HL-60 (cell line): ENCODE measurements at regions not wholly inside any gene's neighbourhood (a gene's known extent, or its start where the extent isn't known, plus 50 kb on each side); places are given as distances from the start of the nearest gene placed in this dataset.

Experiments
- DNase-seq, 2 experiments: peaks; one replicate each; pipeline ENCODE4 v3.0.0-alpha.2; 2010 to 2020; ENCODE audit warnings: low read depth in 1 of 2, low spot score in 1 of 2
- H3K27ac ChIP-seq: fragments of 250-450 bp; sonication (Bioruptor Pico); replicated peaks from 2 replicates; pipeline ENCODE4 v1.5.1; 2020; ENCODE audit warnings: mild to moderate bottlenecking, moderate library complexity
- H3K27me3 ChIP-seq: fragments of 250-450 bp; sonication (Bioruptor Pico); 2 replicates; pipeline ENCODE4 v1.5.1; 2021; ENCODE audit warnings: mild to moderate bottlenecking, moderate library complexity; ENCODE audit not compliant: insufficient read depth, poor library complexity, severe bottlenecking
- H3K4me3 ChIP-seq: replicated peaks from 2 replicates; pipeline ENCODE4 v1.5.1; 2011; ENCODE audit warnings: mild to moderate bottlenecking, control low read depth, low read length; ENCODE audit not compliant: insufficient read depth
- GABPA ChIP-seq: IDR thresholded peaks from 2 replicates; pipeline ENCODE4 v1.6.1; 2012; ENCODE audit warnings: low read depth
- POLR2AphosphoS5 ChIP-seq: IDR thresholded peaks from 2 replicates; pipeline ENCODE4 v1.6.1; 2012; ENCODE audit warnings: low read depth
- REST ChIP-seq: IDR thresholded peaks from 2 replicates; pipeline ENCODE4 v1.6.1; 2012; ENCODE audit warnings: low read depth; ENCODE audit not compliant: insufficient replicate concordance
- SPI1 ChIP-seq: IDR thresholded peaks from 2 replicates; pipeline ENCODE4 v1.6.1; 2012; ENCODE audit warnings: low read depth, mild to moderate bottlenecking, borderline replicate concordance
- microRNA-seq: library from miRNA; unstranded; fragments of <30 nt; microRNA quantifications from one replicate; pipeline ENCODE4, GENCODE V29; 2018
- TF ChIP-seq, protein P1 (sequence below): IDR thresholded peaks from one replicate; pipeline ENCODE4 v1.5.1; 2011; ENCODE audit warnings: low read length, control low read depth, inconsistent platforms; ENCODE audit not compliant: insufficient read depth

DNA sequence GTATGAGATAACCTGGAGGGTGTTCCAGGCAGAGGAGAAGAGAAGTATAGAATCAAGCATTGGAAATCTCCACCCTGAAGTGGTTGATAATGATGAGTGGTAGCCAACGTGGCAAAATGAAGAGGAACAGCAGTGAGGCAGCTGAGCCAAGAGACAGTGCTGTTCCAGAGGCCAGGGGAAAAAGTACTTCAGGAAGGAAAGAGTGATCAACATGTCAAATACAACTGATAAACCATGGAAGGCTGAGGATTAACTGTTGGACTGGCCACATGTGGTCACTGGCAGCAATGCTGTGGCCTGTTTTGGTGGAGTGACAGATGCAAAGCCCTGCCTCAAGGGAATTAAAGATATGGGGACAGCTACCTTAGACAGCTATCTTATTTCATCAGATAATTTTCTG, 51.9 kb upstream of the RMP24 start:
- Histone ChIP-seq H3K27me3 (peaks cover 13% of the 10 kb centered on the region), H3K4me3 (no peak overlapping the region), H3K27ac (no peak overlapping the region)
- no peak for DNase-seq
- TF ChIP-seq SPI1 = no peak
- TF ChIP-seq POLR2AphosphoS5 = no peak
- no peak for TF ChIP-seq GABPA
- TF ChIP-seq, protein P1, sequence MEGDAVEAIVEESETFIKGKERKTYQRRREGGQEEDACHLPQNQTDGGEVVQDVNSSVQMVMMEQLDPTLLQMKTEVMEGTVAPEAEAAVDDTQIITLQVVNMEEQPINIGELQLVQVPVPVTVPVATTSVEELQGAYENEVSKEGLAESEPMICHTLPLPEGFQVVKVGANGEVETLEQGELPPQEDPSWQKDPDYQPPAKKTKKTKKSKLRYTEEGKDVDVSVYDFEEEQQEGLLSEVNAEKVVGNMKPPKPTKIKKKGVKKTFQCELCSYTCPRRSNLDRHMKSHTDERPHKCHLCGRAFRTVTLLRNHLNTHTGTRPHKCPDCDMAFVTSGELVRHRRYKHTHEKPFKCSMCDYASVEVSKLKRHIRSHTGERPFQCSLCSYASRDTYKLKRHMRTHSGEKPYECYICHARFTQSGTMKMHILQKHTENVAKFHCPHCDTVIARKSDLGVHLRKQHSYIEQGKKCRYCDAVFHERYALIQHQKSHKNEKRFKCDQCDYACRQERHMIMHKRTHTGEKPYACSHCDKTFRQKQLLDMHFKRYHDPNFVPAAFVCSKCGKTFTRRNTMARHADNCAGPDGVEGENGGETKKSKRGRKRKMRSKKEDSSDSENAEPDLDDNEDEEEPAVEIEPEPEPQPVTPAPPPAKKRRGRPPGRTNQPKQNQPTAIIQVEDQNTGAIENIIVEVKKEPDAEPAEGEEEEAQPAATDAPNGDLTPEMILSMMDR = no peak
- no peak for TF ChIP-seq REST

Small RNA genes in the stretch of these regions (microRNA-seq; reads per million reads assigned to microRNA genes)
- 0.90 reads per million for gene MIR187
